Head of caudate nucleus (tissue), 42 donors: ENCODE measurements at regions not wholly inside any gene's neighbourhood (a gene's known extent, or its start where the extent isn't known, plus 50 kb on each side); places are given as distances from the start of the nearest gene placed in this dataset.
A peak's percentile ranks its signal among the peaks of the same experiment; 100 is the strongest.
"Not testable (repeated sequence)": the region's sequence is repeated elsewhere in the genome, so short reads cannot be mapped to it uniquely, and the experiment has no call there.

ENCODE experiments used
- DNase-seq, 42 donors: peaks; one replicate each; pipeline versions ENCODE4 v3.0.0 to v3.0.0-alpha.2; 2020 to 2021; ENCODE audit warnings: mixed read lengths in 7 of 42
- intact Hi-C: fragments of 100-400 bp; cut with DNase I; formaldehyde crosslinking; loops from one replicate; pipeline ENCODE4 v1.15.0; 2022

- intact Hi-C loops = no loop called here
- DNase-seq = no peak
Measured at GRCh38 chr6:103680116-103680515, 1179.6 kb downstream of the HACE1 start.

GRCh38 chr6:103677290-103677689, 1182.4 kb downstream of the HACE1 start:
- intact Hi-C loops = no loop called here
- DNase-seq = peak in 1 of 42 donors; percentile 7

DNA sequence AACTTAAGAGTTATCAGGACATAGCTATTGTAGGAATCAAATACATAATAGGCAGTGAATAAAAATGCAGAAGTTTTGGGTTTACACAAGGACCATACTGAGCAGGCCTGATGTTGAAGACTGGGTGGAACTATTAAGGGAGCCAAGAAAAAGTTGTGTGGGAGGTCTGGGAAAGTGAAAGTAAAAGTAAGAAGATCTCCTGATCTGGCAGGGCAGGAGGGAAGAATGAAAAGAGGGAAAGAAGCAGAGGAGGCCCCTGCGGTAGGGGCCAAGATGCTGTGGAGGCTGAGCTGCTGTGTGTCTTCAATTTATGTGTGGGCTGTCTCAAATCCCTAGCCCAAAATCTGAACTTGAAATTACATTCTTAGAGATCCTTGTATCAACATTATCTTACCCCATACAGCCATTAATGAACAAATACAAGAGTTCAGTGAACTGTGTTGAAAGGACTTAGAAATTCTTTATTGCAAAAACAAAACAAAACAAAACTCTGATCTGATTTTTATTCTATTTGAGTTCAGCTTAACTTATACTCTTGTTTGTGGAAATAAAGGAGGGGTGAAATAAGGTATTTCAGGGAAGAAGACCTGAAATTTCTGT, 1183.8 kb downstream of the HACE1 start:
- intact Hi-C loops = no loop called here
- DNase-seq = no peak

DNA sequence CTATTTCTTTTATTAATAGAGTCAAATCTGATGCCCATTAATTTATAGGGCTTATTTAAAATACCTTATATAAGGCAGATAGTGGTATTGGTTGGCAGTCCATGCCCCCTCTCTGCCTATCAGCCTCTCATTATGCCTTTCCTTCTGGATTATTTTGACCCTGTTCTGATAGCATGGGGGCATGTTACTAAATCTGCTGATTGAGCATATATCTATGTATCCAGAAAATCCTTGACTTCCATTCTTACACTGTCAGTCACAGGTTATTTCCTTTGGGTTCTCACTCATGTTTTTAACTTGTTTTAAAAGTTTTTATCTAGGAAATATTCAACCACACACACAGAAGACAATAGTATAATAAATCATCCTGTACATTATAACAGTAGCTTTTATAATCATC, 1184.9 kb downstream of the HACE1 start:
- intact Hi-C loops = no loop called here
- DNase-seq = no peak

GRCh38 chr6:103672169-103672568, 1187.5 kb downstream of the HACE1 start:
- DNase-seq = no peak
- intact Hi-C loops = no loop called here

DNA sequence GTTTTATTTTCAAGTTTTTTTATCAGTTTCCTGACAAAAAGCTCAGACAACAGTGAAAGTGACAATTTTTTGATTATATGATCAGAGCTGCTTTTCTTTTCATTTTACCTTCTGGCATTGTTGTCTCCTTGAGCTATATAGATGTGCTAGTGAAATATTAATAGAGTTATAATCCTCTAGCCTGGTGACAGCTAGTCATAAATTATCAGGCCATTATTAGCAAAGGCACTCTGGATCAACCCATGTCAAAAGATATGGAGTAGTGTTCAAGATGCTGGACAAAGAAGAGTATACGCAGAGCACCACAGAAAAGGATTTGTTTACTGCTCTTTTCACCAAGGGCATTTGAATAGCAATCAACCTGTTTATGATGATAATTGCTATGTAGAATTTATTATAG, 1230.1 kb downstream of the HACE1 start:
- intact Hi-C loops = no loop called here
- DNase-seq = no peak

- intact Hi-C loops = no loop called here
- no peak for DNase-seq
Measured at GRCh38 chr6:103617642-103618041, 1242.1 kb downstream of the HACE1 start.

- DNase-seq = no peak
- intact Hi-C loops = no loop called here
Measured at GRCh38 chr6:103587722-103588121, 1272.0 kb downstream of the HACE1 start.

GRCh38 chr6:103578115-103578514, 1281.6 kb downstream of the HACE1 start:
- intact Hi-C loops = no loop called here
- DNase-seq = no peak

DNA sequence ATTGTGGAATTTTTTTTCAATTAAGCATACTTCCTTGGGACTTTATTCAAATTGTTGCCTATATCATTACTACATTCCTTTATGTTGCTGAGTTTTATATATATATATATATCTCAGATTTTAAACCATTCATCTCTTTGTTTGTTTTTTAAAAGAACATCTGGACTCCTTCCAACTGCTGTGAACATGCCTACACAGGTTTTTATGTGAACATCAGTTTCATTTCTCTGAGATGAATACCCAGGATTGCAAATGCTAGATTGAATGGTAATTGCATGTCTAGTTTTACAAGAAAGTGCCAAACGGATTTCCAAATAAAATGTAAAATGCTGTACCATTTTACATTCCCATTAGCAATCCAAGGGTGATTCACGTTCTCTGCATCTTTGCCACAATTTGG, 1289.3 kb downstream of the HACE1 start:
- intact Hi-C loops = no loop called here

DNA sequence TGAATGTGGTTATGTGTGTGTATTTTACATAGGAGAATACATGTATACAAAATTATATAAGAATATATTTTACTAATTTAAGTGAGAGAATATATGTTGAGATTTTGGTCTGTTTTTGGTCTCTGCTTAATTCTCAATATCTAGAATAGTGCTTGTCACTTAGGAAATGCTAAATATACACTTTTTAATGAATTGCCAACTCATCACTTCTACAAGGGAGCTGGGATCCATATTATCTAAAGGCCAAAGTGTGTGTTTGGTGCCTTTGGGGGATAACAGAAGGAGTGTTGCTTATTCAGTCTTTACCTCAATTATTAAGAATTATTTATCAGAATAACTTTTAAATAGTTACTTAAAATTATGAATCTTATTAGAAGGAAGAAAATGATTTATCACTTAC, 1304.8 kb downstream of the HACE1 start:
- DNase-seq = no peak
- intact Hi-C loops = no loop called here

More for the DNA sequence above, 1289.3 kb downstream of the HACE1 start:
- DNase-seq = no peak

GRCh38 chr6:103538381-103538780, 1321.3 kb downstream of the HACE1 start:
- intact Hi-C loops = no loop called here
- no peak for DNase-seq

DNA sequence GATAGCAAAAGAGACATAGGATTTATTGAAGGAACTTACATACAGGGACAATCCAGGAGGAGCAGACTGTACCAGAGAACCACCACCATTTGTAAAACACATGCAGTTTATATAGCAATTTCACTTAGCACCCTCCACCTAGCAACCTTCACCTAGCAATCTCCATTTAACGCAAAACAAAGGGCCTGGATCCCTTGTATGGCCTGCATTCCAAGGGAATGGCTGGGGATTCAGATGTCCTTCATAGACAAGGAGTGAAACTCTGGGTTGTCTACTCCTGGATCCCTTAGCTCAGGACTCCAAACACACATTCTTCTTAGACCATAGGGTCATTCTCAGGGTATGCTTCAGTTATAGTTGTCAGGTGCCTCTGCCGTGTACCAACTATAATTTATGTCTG, 1324.9 kb downstream of the HACE1 start:
- intact Hi-C loops = no loop called here
- DNase-seq = no peak

GRCh38 chr6:103534095-103534494, 1325.6 kb downstream of the HACE1 start:
- intact Hi-C loops = no loop called here
- no peak for DNase-seq

DNA sequence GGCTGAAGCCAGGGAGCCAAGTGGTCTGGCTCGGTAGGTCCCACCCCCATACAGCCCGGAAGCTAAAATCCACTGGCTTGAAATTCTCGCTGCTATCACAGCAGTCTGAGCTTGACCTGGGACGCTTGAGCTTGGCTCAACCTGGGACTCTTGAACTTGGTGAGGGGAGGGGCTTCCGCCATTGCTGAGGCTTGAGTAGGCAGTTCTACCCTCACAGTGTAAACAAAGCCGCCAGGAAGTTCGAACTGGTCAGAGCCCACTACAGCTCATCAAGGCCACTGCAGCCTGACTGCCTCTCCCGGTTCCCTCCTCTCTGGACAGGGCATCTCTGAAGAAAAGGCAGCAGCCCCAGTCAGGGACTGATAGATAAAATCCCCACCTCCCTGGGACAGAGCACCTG, 1337.7 kb downstream of the HACE1 start:
- intact Hi-C loops = no loop called here
- no peak for DNase-seq

DNA sequence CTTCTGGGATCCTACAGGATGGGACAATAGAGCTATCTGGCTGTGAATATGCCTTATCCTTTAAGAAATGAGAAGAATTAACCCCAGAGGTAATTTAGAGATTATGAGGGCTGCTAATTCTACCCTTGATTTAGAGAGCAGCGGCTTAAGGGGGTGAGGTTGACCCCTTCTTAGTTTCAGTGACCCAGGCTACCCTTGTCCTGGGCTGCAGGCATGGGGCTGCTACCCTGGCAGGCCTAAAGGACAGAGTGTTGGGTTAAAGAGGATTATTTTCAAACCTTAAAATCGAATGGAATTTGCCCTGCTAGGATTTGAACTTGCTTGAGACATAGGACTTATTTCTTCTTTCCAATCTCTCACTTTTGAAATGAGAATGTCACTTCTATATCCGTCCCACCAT, 1343.4 kb downstream of the HACE1 start:
- intact Hi-C loops = no loop called here

DNA sequence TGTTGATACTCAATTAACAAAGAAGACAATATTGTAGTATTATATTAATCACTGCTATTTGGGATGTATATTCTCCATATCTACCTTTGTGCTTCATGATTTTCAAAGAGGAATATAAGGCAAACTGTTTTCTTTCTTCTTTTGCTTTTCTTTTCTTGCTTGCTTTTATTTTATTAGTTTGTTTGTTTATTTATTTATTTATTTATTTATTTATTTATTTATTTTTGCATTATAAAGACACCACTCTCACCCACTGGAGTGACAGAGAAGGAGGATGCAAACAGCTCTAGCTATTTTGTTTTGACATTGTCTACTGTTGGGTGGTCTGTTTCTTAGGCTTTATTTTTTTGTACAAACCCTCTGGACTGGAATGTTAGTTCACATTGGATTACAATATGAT, 1352.7 kb downstream of the HACE1 start:
- DNase-seq = no peak
- intact Hi-C loops = no loop called here

More for the DNA sequence above, 1343.4 kb downstream of the HACE1 start:
- no peak for DNase-seq

- intact Hi-C loops = no loop called here
- DNase-seq = no peak
Measured at GRCh38 chr6:103505155-103505518, 1354.6 kb downstream of the HACE1 start.

- no peak for DNase-seq
- intact Hi-C loops = no loop called here
Measured at GRCh38 chr6:103504501-103505154, 1355.1 kb downstream of the HACE1 start.

GRCh38 chr6:103496588-103496987, 1363.1 kb downstream of the HACE1 start:
- intact Hi-C loops, DNase-seq: not testable (repeated sequence)

DNA sequence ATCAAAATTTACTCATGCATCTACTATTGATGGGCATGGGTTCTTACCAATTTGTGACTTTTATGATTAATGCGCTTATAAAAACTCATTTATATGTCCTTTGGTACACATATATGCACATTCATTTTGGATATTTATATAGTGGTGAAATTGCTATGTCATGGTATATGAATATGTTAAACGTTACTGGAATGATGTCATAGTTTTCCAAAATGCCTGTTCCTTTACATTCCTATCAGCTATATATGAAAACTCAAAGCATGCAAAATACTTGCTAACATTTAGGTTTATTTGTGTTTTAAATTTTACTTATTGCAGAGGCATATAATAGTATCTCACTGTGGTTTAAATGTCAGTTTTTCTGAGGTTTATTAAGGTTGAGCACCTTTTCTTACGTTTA, 1403.1 kb downstream of the HACE1 start:
- intact Hi-C loops = no loop called here
- no peak for DNase-seq
